OCI-LY7 (cell line): ENCODE measurements at regions not wholly inside any gene's neighbourhood (a gene's known extent, or its start where the extent isn't known, plus 50 kb on each side); places are given as distances from the start of the nearest gene placed in this dataset.
"Not testable (repeated sequence)": the region's sequence is repeated elsewhere in the genome, so short reads cannot be mapped to it uniquely, and the experiment has no call there.

Experiments used
- EZH2phosphoT487 ChIP-seq: fragments of 200-600 bp; sonication (generic); IDR thresholded peaks from 2 replicates; pipeline ENCODE4 v1.6.1; 2018; ENCODE audit warnings: low read depth, borderline replicate concordance, mild to moderate bottlenecking, mixed run types, antibody characterized with exemption, low read length, moderate library complexity, mixed read lengths
- TF ChIP-seq, protein P1 (sequence below): fragments of 200-600 bp; sonication (generic); conservative IDR thresholded peaks from 2 replicates; pipeline ENCODE4 v1.5.1; 2014; ENCODE audit warnings: mild to moderate bottlenecking, antibody characterized with exemption, low read length, moderate library complexity, mixed read lengths

DNA sequence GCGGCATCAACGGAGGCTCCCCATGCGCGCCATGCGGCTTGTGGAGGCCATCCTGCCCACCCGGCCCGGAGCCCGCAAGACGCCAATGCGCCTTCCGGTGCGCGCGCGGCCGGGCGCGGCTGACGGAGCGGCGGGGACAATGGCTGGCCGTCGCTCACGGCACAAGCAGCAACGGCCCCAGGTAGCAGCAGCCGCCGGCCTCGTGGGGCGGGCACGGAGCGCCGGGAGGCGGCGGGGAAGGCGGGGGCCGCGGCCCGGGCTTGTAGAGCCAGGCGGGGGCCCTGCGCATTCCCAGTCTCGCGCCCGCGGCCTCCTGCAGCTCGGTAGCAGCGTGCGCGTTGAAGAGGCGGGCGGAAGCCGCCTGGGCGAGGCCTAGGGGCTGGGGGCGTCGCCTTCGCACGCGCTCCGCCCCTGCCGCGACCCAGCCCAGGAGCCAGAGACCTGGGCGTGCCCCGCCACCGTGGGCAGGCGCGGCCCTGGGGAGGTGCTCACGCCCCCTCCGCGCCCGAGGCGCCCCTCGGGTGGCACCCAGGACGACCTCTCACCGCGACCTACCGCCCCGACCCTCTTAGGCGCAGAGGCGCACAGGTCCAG lies 207.1 kb upstream of the PRKX start:
- TF ChIP-seq, protein P1, sequence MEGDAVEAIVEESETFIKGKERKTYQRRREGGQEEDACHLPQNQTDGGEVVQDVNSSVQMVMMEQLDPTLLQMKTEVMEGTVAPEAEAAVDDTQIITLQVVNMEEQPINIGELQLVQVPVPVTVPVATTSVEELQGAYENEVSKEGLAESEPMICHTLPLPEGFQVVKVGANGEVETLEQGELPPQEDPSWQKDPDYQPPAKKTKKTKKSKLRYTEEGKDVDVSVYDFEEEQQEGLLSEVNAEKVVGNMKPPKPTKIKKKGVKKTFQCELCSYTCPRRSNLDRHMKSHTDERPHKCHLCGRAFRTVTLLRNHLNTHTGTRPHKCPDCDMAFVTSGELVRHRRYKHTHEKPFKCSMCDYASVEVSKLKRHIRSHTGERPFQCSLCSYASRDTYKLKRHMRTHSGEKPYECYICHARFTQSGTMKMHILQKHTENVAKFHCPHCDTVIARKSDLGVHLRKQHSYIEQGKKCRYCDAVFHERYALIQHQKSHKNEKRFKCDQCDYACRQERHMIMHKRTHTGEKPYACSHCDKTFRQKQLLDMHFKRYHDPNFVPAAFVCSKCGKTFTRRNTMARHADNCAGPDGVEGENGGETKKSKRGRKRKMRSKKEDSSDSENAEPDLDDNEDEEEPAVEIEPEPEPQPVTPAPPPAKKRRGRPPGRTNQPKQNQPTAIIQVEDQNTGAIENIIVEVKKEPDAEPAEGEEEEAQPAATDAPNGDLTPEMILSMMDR: not testable (repeated sequence)
- TF ChIP-seq EZH2phosphoT487: not testable (repeated sequence)
